Dermis blood vessel endothelial cell (primary cell): ENCODE measurements at regions not wholly inside any gene's neighbourhood (a gene's known extent, or its start where the extent isn't known, plus 50 kb on each side); places are given as distances from the start of the nearest gene placed in this dataset.

ENCODE experiments used
- DNase-seq: peaks from one replicate; pipeline ENCODE4 v3.0.0; 2010

GRCh38 chr11:80827781-80828180, 1387.0 kb upstream of the TENM4 start:
- no peak for DNase-seq

GRCh38 chr11:80826808-80827207, 1386.0 kb upstream of the TENM4 start:
- no peak for DNase-seq

- no peak for DNase-seq
Measured at GRCh38 chr11:80822308-80822707, 1381.5 kb upstream of the TENM4 start.

GRCh38 chr11:80819271-80819670, 1378.4 kb upstream of the TENM4 start:
- DNase-seq, result no peak

- no peak for DNase-seq
Measured at GRCh38 chr11:80816966-80817365, 1376.1 kb upstream of the TENM4 start.

GRCh38 chr11:80816454-80816847, 1375.6 kb upstream of the TENM4 start:
- DNase-seq, result no peak

GRCh38 chr11:80815752-80816453, 1375.1 kb upstream of the TENM4 start:
- DNase-seq, result peak; percentile 11

GRCh38 chr11:80814813-80815212, 1374.0 kb upstream of the TENM4 start:
- no peak for DNase-seq

GRCh38 chr11:80810695-80811094, 1369.9 kb upstream of the TENM4 start:
- DNase-seq, result no peak

GRCh38 chr11:80798174-80798573, 1357.3 kb upstream of the TENM4 start:
- DNase-seq, result no peak

GRCh38 chr11:80783561-80783960, 1342.7 kb upstream of the TENM4 start:
- DNase-seq, result no peak

- DNase-seq, result no peak
Measured at GRCh38 chr11:80782135-80782885, 1341.5 kb upstream of the TENM4 start.

GRCh38 chr11:80779905-80780605, 1339.2 kb upstream of the TENM4 start:
- DNase-seq, result no peak

GRCh38 chr11:80778941-80779340, 1338.1 kb upstream of the TENM4 start:
- no peak for DNase-seq

GRCh38 chr11:80778432-80778831, 1337.6 kb upstream of the TENM4 start:
- DNase-seq, result no peak

- DNase-seq, result no peak
Measured at GRCh38 chr11:80773919-80774318, 1333.1 kb upstream of the TENM4 start.

- DNase-seq, result no peak
Measured at GRCh38 chr11:80771017-80771416, 1330.2 kb upstream of the TENM4 start.

GRCh38 chr11:80758787-80759186, 1318.0 kb upstream of the TENM4 start:
- DNase-seq, result no peak

- DNase-seq, result no peak
Measured at GRCh38 chr11:80748207-80748925, 1307.5 kb upstream of the TENM4 start.

GRCh38 chr11:80746300-80746699, 1305.5 kb upstream of the TENM4 start:
- no peak for DNase-seq

GRCh38 chr11:80745416-80745815, 1304.6 kb upstream of the TENM4 start:
- no peak for DNase-seq

- no peak for DNase-seq
Measured at GRCh38 chr11:80733790-80734189, 1293.0 kb upstream of the TENM4 start.

GRCh38 chr11:80733361-80733760, 1292.5 kb upstream of the TENM4 start:
- no peak for DNase-seq
